ENCODE measurements at regions not wholly inside any gene's neighbourhood (a gene's known extent, or its start where the extent isn't known, plus 50 kb on each side); places are given as distances from the start of the nearest gene placed in this dataset.
"Not testable (repeated sequence)": the region's sequence is repeated elsewhere in the genome, so short reads cannot be mapped to it uniquely, and the experiment has no call there.

GRCh38 chr10:9015005-9015404, 960.5 kb downstream of the GATA3 start:
- no peak for DNase-seq

- no peak for DNase-seq
Measured at GRCh38 chr10:9015447-9015846, 961.0 kb downstream of the GATA3 start.

GRCh38 chr10:9016930-9017329, 962.4 kb downstream of the GATA3 start:
- DNase-seq = no peak

GRCh38 chr10:9018195-9019173, 964.0 kb downstream of the GATA3 start:
- DNase-seq = no peak

- no peak for DNase-seq
Measured at GRCh38 chr10:9023206-9023605, 968.7 kb downstream of the GATA3 start.

GRCh38 chr10:9024210-9024609, 969.7 kb downstream of the GATA3 start:
- no peak for DNase-seq

- DNase-seq = no peak
Measured at GRCh38 chr10:9028231-9028630, 973.7 kb downstream of the GATA3 start.

GRCh38 chr10:9035355-9035754, 980.9 kb downstream of the GATA3 start:
- no peak for DNase-seq

GRCh38 chr10:9036711-9037204, 982.3 kb downstream of the GATA3 start:
- DNase-seq = no peak

GRCh38 chr10:9038146-9038714, 983.7 kb downstream of the GATA3 start:
- no peak for DNase-seq

GRCh38 chr10:9043466-9043865, 989.0 kb downstream of the GATA3 start:
- DNase-seq = no peak

GRCh38 chr10:9045311-9045710, 990.8 kb downstream of the GATA3 start:
- DNase-seq = no peak

GRCh38 chr10:9051328-9051974, 997.0 kb downstream of the GATA3 start:
- no peak for DNase-seq

- DNase-seq = no peak
Measured at GRCh38 chr10:9052767-9053166, 998.3 kb downstream of the GATA3 start.

GRCh38 chr10:9056521-9056920, 1002.0 kb downstream of the GATA3 start:
- DNase-seq = no peak

GRCh38 chr10:9057293-9057692, 1002.8 kb downstream of the GATA3 start:
- DNase-seq = not testable (repeated sequence)

- DNase-seq = no peak
Measured at GRCh38 chr10:9060314-9060713, 1005.8 kb downstream of the GATA3 start.

GRCh38 chr10:9061871-9062270, 1007.4 kb downstream of the GATA3 start:
- no peak for DNase-seq

GRCh38 chr10:9066152-9066551, 1011.7 kb downstream of the GATA3 start:
- DNase-seq = no peak

GRCh38 chr10:9068003-9068402, 1013.5 kb downstream of the GATA3 start:
- DNase-seq = no peak

GRCh38 chr10:9069136-9069535, 1014.6 kb downstream of the GATA3 start:
- no peak for DNase-seq

- DNase-seq = no peak
Measured at GRCh38 chr10:9075420-9075819, 1020.9 kb downstream of the GATA3 start.

- DNase-seq = no peak
Measured at GRCh38 chr10:9076066-9076465, 1021.6 kb downstream of the GATA3 start.

- DNase-seq = no peak
Measured at GRCh38 chr10:9081253-9081652, 1026.8 kb downstream of the GATA3 start.
